Neural progenitor cell (in vitro differentiated cells): ENCODE measurements at regions not wholly inside any gene's neighbourhood (a gene's known extent, or its start where the extent isn't known, plus 50 kb on each side); places are given as distances from the start of the nearest gene placed in this dataset.

Source experiments
- EZH2 ChIP-seq: fragments of 200-600 bp; sonication (generic); IDR thresholded peaks from 2 replicates; pipeline ENCODE4 v1.6.1; 2017; ENCODE audit warnings: antibody characterized with exemption, mild to moderate bottlenecking, moderate library complexity
- EZH2phosphoT487 ChIP-seq: fragments of 200-600 bp; sonication (generic); IDR thresholded peaks from 2 replicates; pipeline ENCODE4 v1.6.1; 2017; ENCODE audit warnings: antibody characterized with exemption
- TF ChIP-seq, protein P1 (sequence below): fragments of 200-600 bp; sonication (generic); IDR thresholded peaks from 2 replicates; pipeline ENCODE4 v1.5.1; 2017; ENCODE audit warnings: antibody characterized with exemption, mild to moderate bottlenecking

DNA sequence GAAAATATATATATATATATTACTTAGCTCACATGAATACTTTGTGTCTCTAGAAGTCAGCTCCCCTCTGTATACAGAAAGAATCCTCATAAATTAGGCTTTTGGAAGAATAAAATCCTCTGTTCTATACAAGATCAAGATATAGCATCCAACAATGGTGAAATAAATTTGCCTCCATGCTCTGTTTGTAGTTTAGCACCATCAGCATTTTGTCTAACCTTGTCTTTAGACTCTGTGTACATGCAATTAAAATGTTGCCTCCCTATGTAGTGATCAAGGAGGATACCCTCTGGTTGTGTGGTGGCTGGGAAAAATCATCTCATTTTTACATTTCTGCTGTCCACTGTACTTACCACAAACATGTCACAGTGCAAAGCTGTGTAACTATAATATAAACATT is 189.7 kb downstream of the C7orf25 start:
- TF ChIP-seq EZH2 = no peak
- TF ChIP-seq, protein P1, sequence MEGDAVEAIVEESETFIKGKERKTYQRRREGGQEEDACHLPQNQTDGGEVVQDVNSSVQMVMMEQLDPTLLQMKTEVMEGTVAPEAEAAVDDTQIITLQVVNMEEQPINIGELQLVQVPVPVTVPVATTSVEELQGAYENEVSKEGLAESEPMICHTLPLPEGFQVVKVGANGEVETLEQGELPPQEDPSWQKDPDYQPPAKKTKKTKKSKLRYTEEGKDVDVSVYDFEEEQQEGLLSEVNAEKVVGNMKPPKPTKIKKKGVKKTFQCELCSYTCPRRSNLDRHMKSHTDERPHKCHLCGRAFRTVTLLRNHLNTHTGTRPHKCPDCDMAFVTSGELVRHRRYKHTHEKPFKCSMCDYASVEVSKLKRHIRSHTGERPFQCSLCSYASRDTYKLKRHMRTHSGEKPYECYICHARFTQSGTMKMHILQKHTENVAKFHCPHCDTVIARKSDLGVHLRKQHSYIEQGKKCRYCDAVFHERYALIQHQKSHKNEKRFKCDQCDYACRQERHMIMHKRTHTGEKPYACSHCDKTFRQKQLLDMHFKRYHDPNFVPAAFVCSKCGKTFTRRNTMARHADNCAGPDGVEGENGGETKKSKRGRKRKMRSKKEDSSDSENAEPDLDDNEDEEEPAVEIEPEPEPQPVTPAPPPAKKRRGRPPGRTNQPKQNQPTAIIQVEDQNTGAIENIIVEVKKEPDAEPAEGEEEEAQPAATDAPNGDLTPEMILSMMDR = no peak
- TF ChIP-seq EZH2phosphoT487 = no peak
